Stimulated activated naive CD8-positive, alpha-beta T cell treated with anti-CD3 and anti-CD28 coated beads, Interleukin-15, amount 100 ng/mL, for 72 hours (primary cell): ENCODE measurements at regions not wholly inside any gene's neighbourhood (a gene's known extent, or its start where the extent isn't known, plus 50 kb on each side); places are given as distances from the start of the nearest gene placed in this dataset.

ENCODE experiments used
- ATAC-seq: fragments of 150-1000 bp; cut with Tn5 transposase; 2 replicates; pipeline ENCODE4 v1.10.0; 2021; ENCODE audit warnings: mild to moderate bottlenecking, moderate library complexity
- DNase-seq, 2 donors: peaks; one replicate each; pipeline ENCODE4 v3.0.0; 2021 to 2022
- H3K27ac Mint-ChIP-seq, 2 donors: one replicate each; pipeline ENCODE4 v1.8.0; 2022; ENCODE audit warnings: mild to moderate bottlenecking in 2 of 2, mixed read lengths in 2 of 2, moderate library complexity in 2 of 2
- H3K27me3 Mint-ChIP-seq: one replicate; pipeline ENCODE4 v1.8.0; 2022; ENCODE audit warnings: mixed read lengths
- H3K4me1 Mint-ChIP-seq: one replicate; pipeline ENCODE4 v1.8.0; 2022; ENCODE audit warnings: mild to moderate bottlenecking, mixed read lengths
- H3K4me3 Mint-ChIP-seq, 2 donors: one replicate each; pipeline ENCODE4 v1.8.0; 2022; ENCODE audit warnings: mild to moderate bottlenecking in 2 of 2, mixed read lengths in 2 of 2, moderate library complexity in 1 of 2
- H3K9me3 Mint-ChIP-seq, 2 donors: one replicate each; pipeline ENCODE4 v1.8.0; 2022; ENCODE audit warnings: mixed read lengths in 2 of 2

DNA sequence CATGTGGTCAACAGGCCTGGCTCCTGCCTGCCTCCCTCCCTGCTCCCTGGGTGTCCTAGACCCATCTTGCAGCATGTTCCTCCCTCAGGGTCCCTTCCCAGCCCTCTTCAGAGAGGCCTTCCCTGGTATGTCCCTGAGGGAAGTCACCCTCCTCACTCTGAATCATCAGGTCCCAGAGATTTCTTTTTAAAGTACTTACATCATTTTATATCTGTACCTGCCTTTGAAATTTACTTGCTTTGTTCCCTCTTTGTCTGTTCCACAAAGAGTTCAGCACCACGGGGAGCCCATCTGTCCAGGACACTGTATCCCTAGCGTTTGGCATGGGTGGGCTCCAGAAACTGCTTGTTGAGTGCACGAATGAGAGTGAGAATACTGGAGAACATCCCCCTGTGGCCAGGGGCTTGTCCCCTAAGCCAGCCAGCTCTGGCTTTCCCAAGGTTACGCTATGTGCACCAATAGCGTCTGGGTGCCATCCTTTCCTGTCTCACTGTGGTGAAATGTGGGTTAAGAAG lies 50.6 kb upstream of the IGFBP3 start:
- no peaks in the 10 kb centered on the region for H3K4me1 Mint-ChIP-seq
- H3K9me3 Mint-ChIP-seq = no peaks in the 10 kb centered on the region
- peaks cover 7% of the 10 kb centered on the region for H3K27me3 Mint-ChIP-seq
- H3K27ac Mint-ChIP-seq = peak overlapping the region in 1 of 2 donors; percentile 90
- ATAC-seq = no peak
- no peak for DNase-seq
- no peak overlapping the region for H3K4me3 Mint-ChIP-seq

DNA sequence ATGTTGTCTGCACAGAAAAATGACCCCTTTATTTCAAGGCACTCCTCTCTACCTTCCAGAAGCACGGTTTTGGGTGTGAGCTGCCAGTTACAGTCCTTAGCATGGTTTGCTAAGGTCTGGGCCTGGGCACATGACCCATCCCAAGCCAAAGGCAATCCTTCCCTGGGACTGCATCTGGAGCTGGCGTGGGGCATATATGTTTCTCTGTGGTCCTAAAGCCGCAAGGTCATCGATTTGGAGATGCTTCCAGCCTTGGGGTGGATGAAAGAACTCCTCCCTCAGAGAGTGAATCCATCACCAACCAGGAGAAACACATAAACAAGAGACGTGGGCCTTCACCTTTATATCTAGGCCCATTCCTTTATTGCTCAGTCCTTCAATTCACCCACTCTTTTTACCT lies 50.1 kb upstream of the IGFBP3 start:
- Mint-ChIP-seq H3K4me3 (no peak overlapping the region), H3K27ac (no peak overlapping the region), H3K4me1 (no peaks in the 10 kb centered on the region), H3K9me3 (no peaks in the 10 kb centered on the region), H3K27me3 (peaks cover 7% of the 10 kb centered on the region)
- DNase-seq (no peak), ATAC-seq (no peak)
